WTC11 (cell line): ENCODE measurements at regions not wholly inside any gene's neighbourhood (a gene's known extent, or its start where the extent isn't known, plus 50 kb on each side); places are given as distances from the start of the nearest gene placed in this dataset.

Source experiments
- ATAC-seq: fragments of 200-7000 bp; cut with Tn5 transposase; 2 replicates; pipeline ENCODE4 v1.10.0; 2021; ENCODE audit warnings: mild to moderate bottlenecking, moderate library complexity
- CTCF ChIA-PET: fragments of 300-600 bp; sonication (Branson Sonifier 250); formaldehyde crosslinking; loops from one replicate; lab custom pipeline; 2021; ENCODE audit warnings: antibody characterized with exemption; lab: Charles Lee
- POLR2A ChIA-PET: fragments of 350-600 bp; sonication (Branson Sonifier 250); formaldehyde crosslinking; loops from one replicate; lab custom pipeline; 2021; ENCODE audit warnings: antibody characterized with exemption; lab: Charles Lee
- DNase-seq: peaks from one replicate; pipeline ENCODE4 v3.0.0; 2021; ENCODE audit warnings: low spot score
- H3K27ac Mint-ChIP-seq: 2 replicates; pipeline ENCODE4 v1.8.0; 2021; ENCODE audit warnings: mixed read lengths
- H3K27me3 Mint-ChIP-seq: 2 replicates; pipeline ENCODE4 v1.8.0; 2021; ENCODE audit warnings: low read depth, mild to moderate bottlenecking, moderate library complexity, mixed read lengths
- H3K36me3 Mint-ChIP-seq: 2 replicates; pipeline ENCODE4 v1.8.0; 2021; ENCODE audit warnings: mixed read lengths
- H3K4me1 Mint-ChIP-seq: 2 replicates; pipeline ENCODE4 v1.8.0; 2022; ENCODE audit warnings: mixed read lengths
- H3K4me3 Mint-ChIP-seq: 2 replicates; pipeline ENCODE4 v1.8.0; 2021; ENCODE audit warnings: mild to moderate bottlenecking, moderate library complexity, mixed read lengths
- H3K9me3 Mint-ChIP-seq: 2 replicates; pipeline ENCODE4 v1.8.0; 2021; ENCODE audit warnings: mixed read lengths
- CBFB ChIP-seq: sonication (generic); formaldehyde crosslinking; IDR thresholded peaks from 2 replicates; pipeline ENCODE4 v1.8.1; 2022; ENCODE audit warnings: mild to moderate bottlenecking, low read depth, missing genetic modification reagents
- ETV6 ChIP-seq: sonication (generic); formaldehyde crosslinking; IDR thresholded peaks from 2 replicates; pipeline ENCODE4 v1.8.1; 2022; ENCODE audit warnings: mild to moderate bottlenecking, missing genetic modification reagents
- FOXJ3 ChIP-seq: sonication (generic); formaldehyde crosslinking; IDR thresholded peaks from 2 replicates; pipeline ENCODE4 v1.9.0; 2021; ENCODE audit warnings: missing genetic modification reagents, mild to moderate bottlenecking, borderline replicate concordance
- JUN ChIP-seq: sonication (generic); formaldehyde crosslinking; IDR thresholded peaks from 2 replicates; pipeline ENCODE4 v1.8.0; 2023; ENCODE audit warnings: mild to moderate bottlenecking, missing genetic modification reagents
- SMAD3 ChIP-seq: sonication (generic); formaldehyde crosslinking; IDR thresholded peaks from 2 replicates; pipeline ENCODE4 v1.8.0; 2022; ENCODE audit warnings: missing genetic modification reagents, mild to moderate bottlenecking, borderline replicate concordance
- TEAD4 ChIP-seq: sonication (generic); formaldehyde crosslinking; IDR thresholded peaks from 2 replicates; pipeline ENCODE4 v1.8.0; 2022; ENCODE audit warnings: mild to moderate bottlenecking, missing genetic modification reagents
- TP53 ChIP-seq: sonication (generic); formaldehyde crosslinking; IDR thresholded peaks from 2 replicates; pipeline ENCODE4 v1.8.1; 2023; ENCODE audit warnings: mild to moderate bottlenecking, missing genetic modification reagents
- ZNF232 ChIP-seq: sonication (generic); formaldehyde crosslinking; IDR thresholded peaks from 2 replicates; pipeline ENCODE4 v1.8.0; 2022; ENCODE audit warnings: mild to moderate bottlenecking, missing genetic modification reagents
- TF ChIP-seq, protein P1 (sequence below): sonication (generic); formaldehyde crosslinking; IDR thresholded peaks from 2 replicates; pipeline ENCODE4 v1.8.0; 2022; ENCODE audit warnings: mild to moderate bottlenecking, missing genetic modification reagents
- TF ChIP-seq, protein P2 (sequence below): fragments of 250-450 bp; sonication (Bioruptor Pico); IDR thresholded peaks from 2 replicates; pipeline ENCODE4 v1.8.0; 2021; ENCODE audit warnings: mild to moderate bottlenecking
- TF ChIP-seq, protein P3 (sequence below): sonication (generic); formaldehyde crosslinking; IDR thresholded peaks from 2 replicates; pipeline ENCODE4 v1.8.1; 2023; ENCODE audit warnings: mild to moderate bottlenecking, missing genetic modification reagents
- TF ChIP-seq, protein P4 (sequence below): sonication (generic); formaldehyde crosslinking; IDR thresholded peaks from 2 replicates; pipeline ENCODE4 v1.8.1; 2023; ENCODE audit warnings: mild to moderate bottlenecking, missing genetic modification reagents, moderate library complexity
- TF ChIP-seq, protein P5 (sequence below): sonication (generic); formaldehyde crosslinking; IDR thresholded peaks from 2 replicates; pipeline ENCODE4 v1.8.0; 2022; ENCODE audit warnings: missing genetic modification reagents
- TF ChIP-seq, protein P6 (sequence below): sonication (generic); formaldehyde crosslinking; IDR thresholded peaks from 2 replicates; pipeline ENCODE4 v1.8.1; 2023; ENCODE audit warnings: mild to moderate bottlenecking, missing genetic modification reagents, moderate library complexity
- TF ChIP-seq, protein P7 (sequence below): sonication (generic); formaldehyde crosslinking; IDR thresholded peaks from 2 replicates; pipeline ENCODE4 v1.8.1; 2022; ENCODE audit warnings: missing genetic modification reagents, borderline replicate concordance
- TF ChIP-seq, protein P8 (sequence below): fragments of 250-450 bp; sonication (Bioruptor Pico); IDR thresholded peaks from 2 replicates; pipeline ENCODE4 v1.9.0; 2021; ENCODE audit warnings: mild to moderate bottlenecking, borderline replicate concordance
- TF ChIP-seq, protein P9 (sequence below): sonication (generic); formaldehyde crosslinking; IDR thresholded peaks from 2 replicates; pipeline ENCODE4 v1.8.0; 2022; ENCODE audit warnings: mild to moderate bottlenecking, missing genetic modification reagents
- TF ChIP-seq, protein P10 (sequence below): fragments of 200-600 bp; IDR thresholded peaks from 2 replicates; pipeline ENCODE4 v1.8.0; 2022; ENCODE audit warnings: antibody characterized with exemption

DNA sequence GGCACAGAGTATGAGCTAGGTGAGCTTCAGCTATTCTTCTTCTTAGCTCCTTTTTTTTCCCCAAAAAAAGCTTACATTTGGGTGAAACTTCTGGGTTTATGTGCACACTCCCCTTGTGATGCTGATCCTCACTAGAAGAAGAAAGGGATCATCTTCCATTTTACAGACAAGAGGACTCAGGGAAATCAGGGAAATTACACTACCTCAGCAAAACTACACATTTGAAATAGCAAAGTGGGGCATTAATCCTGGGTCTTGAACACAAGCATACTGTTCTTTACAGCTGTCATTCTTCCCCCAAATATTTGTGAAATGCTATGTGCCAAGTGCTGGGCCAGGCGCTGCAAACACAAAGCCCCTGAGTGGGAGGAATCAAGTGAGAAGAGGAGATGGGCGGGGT is 68.6 kb upstream of the NFIL3 start (continued):
- TF ChIP-seq, protein P1, sequence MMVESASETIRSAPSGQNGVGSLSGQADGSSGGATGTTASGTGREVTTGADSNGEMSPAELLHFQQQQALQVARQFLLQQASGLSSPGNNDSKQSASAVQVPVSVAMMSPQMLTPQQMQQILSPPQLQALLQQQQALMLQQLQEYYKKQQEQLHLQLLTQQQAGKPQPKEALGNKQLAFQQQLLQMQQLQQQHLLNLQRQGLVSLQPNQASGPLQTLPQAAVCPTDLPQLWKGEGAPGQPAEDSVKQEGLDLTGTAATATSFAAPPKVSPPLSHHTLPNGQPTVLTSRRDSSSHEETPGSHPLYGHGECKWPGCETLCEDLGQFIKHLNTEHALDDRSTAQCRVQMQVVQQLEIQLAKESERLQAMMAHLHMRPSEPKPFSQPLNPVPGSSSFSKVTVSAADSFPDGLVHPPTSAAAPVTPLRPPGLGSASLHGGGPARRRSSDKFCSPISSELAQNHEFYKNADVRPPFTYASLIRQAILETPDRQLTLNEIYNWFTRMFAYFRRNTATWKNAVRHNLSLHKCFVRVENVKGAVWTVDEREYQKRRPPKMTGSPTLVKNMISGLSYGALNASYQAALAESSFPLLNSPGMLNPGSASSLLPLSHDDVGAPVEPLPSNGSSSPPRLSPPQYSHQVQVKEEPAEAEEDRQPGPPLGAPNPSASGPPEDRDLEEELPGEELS = no peak
- TF ChIP-seq SMAD3 (no peak), CBFB (no peak)

DNA sequence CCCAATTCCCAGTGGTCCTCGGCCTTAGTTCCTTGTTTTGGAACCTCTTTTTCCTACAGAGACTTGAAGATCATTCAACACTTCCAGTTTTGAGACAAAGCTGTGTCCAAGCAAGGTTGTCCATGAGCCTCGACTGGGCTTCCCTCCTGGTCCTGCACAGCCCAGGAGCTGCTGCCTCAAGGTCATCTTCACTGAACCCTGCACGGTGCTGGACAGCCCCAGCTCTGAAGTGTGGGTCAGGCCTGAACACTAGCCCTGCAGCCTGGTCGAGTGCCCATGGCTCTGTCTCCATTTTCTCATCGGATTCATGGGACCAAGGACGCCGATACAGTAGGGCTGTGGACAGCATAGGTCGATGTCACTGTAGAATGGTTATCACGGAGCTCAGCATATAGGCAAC is 68.0 kb upstream of the NFIL3 start:
- no peak for ATAC-seq
- Mint-ChIP-seq H3K27ac (no peak overlapping the region), H3K36me3 (no peaks in the 10 kb centered on the region), H3K27me3 (no peaks in the 10 kb centered on the region; the same call in 1 of the 2 replicates), H3K4me3 (no peak overlapping the region), H3K9me3 (peaks cover 12% of the 10 kb centered on the region), H3K4me1 (peaks cover 13% of the 10 kb centered on the region)
- no peak for DNase-seq
- ChIA-PET CTCF (interaction anchor here (1.3 kb wide), 1 partner anchor 19 kb away, joined by 5 read pairs; no protein-coding TSS in a partner anchor), POLR2A (no interaction called here)
- TF ChIP-seq, protein P2, sequence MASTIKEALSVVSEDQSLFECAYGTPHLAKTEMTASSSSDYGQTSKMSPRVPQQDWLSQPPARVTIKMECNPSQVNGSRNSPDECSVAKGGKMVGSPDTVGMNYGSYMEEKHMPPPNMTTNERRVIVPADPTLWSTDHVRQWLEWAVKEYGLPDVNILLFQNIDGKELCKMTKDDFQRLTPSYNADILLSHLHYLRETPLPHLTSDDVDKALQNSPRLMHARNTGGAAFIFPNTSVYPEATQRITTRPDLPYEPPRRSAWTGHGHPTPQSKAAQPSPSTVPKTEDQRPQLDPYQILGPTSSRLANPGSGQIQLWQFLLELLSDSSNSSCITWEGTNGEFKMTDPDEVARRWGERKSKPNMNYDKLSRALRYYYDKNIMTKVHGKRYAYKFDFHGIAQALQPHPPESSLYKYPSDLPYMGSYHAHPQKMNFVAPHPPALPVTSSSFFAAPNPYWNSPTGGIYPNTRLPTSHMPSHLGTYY = no peak
- TF ChIP-seq, protein P3, sequence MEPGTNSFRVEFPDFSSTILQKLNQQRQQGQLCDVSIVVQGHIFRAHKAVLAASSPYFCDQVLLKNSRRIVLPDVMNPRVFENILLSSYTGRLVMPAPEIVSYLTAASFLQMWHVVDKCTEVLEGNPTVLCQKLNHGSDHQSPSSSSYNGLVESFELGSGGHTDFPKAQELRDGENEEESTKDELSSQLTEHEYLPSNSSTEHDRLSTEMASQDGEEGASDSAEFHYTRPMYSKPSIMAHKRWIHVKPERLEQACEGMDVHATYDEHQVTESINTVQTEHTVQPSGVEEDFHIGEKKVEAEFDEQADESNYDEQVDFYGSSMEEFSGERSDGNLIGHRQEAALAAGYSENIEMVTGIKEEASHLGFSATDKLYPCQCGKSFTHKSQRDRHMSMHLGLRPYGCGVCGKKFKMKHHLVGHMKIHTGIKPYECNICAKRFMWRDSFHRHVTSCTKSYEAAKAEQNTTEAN (CRISPR knock-in tag) = no peak
- TF ChIP-seq FOXJ3 (CRISPR knock-in tag) (no peak), ZNF232 (CRISPR knock-in tag) (no peak), JUN (CRISPR knock-in tag) (no peak), TEAD4 (CRISPR knock-in tag) (no peak), ETV6 (CRISPR knock-in tag) (no peak), TP53 (CRISPR knock-in tag) (no peak), SMAD3 (no peak)
- TF ChIP-seq, protein P4, sequence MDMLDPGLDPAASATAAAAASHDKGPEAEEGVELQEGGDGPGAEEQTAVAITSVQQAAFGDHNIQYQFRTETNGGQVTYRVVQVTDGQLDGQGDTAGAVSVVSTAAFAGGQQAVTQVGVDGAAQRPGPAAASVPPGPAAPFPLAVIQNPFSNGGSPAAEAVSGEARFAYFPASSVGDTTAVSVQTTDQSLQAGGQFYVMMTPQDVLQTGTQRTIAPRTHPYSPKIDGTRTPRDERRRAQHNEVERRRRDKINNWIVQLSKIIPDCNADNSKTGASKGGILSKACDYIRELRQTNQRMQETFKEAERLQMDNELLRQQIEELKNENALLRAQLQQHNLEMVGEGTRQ (CRISPR knock-in tag) = no peak
- TF ChIP-seq, protein P5, sequence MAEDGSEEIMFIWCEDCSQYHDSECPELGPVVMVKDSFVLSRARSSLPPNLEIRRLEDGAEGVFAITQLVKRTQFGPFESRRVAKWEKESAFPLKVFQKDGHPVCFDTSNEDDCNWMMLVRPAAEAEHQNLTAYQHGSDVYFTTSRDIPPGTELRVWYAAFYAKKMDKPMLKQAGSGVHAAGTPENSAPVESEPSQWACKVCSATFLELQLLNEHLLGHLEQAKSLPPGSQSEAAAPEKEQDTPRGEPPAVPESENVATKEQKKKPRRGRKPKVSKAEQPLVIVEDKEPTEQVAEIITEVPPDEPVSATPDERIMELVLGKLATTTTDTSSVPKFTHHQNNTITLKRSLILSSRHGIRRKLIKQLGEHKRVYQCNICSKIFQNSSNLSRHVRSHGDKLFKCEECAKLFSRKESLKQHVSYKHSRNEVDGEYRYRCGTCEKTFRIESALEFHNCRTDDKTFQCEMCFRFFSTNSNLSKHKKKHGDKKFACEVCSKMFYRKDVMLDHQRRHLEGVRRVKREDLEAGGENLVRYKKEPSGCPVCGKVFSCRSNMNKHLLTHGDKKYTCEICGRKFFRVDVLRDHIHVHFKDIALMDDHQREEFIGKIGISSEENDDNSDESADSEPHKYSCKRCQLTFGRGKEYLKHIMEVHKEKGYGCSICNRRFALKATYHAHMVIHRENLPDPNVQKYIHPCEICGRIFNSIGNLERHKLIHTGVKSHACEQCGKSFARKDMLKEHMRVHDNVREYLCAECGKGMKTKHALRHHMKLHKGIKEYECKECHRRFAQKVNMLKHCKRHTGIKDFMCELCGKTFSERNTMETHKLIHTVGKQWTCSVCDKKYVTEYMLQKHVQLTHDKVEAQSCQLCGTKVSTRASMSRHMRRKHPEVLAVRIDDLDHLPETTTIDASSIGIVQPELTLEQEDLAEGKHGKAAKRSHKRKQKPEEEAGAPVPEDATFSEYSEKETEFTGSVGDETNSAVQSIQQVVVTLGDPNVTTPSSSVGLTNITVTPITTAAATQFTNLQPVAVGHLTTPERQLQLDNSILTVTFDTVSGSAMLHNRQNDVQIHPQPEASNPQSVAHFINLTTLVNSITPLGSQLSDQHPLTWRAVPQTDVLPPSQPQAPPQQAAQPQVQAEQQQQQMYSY (CRISPR knock-in tag) = no peak
- TF ChIP-seq, protein P6, sequence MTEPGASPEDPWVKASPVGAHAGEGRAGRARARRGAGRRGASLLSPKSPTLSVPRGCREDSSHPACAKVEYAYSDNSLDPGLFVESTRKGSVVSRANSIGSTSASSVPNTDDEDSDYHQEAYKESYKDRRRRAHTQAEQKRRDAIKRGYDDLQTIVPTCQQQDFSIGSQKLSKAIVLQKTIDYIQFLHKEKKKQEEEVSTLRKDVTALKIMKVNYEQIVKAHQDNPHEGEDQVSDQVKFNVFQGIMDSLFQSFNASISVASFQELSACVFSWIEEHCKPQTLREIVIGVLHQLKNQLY (CRISPR knock-in tag) = no peak
- TF ChIP-seq, protein P7, sequence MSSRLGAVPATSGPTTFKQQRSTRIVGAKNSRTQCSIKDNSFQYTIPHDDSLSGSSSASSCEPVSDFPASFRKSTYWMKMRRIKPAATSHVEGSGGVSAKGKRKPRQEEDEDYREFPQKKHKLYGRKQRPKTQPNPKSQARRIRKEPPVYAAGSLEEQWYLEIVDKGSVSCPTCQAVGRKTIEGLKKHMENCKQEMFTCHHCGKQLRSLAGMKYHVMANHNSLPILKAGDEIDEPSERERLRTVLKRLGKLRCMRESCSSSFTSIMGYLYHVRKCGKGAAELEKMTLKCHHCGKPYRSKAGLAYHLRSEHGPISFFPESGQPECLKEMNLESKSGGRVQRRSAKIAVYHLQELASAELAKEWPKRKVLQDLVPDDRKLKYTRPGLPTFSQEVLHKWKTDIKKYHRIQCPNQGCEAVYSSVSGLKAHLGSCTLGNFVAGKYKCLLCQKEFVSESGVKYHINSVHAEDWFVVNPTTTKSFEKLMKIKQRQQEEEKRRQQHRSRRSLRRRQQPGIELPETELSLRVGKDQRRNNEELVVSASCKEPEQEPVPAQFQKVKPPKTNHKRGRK (CRISPR knock-in tag) = no peak
- TF ChIP-seq, protein P8, sequence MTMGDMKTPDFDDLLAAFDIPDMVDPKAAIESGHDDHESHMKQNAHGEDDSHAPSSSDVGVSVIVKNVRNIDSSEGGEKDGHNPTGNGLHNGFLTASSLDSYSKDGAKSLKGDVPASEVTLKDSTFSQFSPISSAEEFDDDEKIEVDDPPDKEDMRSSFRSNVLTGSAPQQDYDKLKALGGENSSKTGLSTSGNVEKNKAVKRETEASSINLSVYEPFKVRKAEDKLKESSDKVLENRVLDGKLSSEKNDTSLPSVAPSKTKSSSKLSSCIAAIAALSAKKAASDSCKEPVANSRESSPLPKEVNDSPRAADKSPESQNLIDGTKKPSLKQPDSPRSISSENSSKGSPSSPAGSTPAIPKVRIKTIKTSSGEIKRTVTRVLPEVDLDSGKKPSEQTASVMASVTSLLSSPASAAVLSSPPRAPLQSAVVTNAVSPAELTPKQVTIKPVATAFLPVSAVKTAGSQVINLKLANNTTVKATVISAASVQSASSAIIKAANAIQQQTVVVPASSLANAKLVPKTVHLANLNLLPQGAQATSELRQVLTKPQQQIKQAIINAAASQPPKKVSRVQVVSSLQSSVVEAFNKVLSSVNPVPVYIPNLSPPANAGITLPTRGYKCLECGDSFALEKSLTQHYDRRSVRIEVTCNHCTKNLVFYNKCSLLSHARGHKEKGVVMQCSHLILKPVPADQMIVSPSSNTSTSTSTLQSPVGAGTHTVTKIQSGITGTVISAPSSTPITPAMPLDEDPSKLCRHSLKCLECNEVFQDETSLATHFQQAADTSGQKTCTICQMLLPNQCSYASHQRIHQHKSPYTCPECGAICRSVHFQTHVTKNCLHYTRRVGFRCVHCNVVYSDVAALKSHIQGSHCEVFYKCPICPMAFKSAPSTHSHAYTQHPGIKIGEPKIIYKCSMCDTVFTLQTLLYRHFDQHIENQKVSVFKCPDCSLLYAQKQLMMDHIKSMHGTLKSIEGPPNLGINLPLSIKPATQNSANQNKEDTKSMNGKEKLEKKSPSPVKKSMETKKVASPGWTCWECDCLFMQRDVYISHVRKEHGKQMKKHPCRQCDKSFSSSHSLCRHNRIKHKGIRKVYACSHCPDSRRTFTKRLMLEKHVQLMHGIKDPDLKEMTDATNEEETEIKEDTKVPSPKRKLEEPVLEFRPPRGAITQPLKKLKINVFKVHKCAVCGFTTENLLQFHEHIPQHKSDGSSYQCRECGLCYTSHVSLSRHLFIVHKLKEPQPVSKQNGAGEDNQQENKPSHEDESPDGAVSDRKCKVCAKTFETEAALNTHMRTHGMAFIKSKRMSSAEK (CRISPR knock-in tag) = no peak
- TF ChIP-seq, protein P9, sequence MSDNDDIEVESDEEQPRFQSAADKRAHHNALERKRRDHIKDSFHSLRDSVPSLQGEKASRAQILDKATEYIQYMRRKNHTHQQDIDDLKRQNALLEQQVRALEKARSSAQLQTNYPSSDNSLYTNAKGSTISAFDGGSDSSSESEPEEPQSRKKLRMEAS (CRISPR knock-in tag) = no peak
- TF ChIP-seq, protein P10, sequence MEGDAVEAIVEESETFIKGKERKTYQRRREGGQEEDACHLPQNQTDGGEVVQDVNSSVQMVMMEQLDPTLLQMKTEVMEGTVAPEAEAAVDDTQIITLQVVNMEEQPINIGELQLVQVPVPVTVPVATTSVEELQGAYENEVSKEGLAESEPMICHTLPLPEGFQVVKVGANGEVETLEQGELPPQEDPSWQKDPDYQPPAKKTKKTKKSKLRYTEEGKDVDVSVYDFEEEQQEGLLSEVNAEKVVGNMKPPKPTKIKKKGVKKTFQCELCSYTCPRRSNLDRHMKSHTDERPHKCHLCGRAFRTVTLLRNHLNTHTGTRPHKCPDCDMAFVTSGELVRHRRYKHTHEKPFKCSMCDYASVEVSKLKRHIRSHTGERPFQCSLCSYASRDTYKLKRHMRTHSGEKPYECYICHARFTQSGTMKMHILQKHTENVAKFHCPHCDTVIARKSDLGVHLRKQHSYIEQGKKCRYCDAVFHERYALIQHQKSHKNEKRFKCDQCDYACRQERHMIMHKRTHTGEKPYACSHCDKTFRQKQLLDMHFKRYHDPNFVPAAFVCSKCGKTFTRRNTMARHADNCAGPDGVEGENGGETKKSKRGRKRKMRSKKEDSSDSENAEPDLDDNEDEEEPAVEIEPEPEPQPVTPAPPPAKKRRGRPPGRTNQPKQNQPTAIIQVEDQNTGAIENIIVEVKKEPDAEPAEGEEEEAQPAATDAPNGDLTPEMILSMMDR = no peak
